ENCODE measurements at regions not wholly inside any gene's neighbourhood (a gene's known extent, or its start where the extent isn't known, plus 50 kb on each side); places are given as distances from the start of the nearest gene placed in this dataset.
"Not testable (repeated sequence)": the region's sequence is repeated elsewhere in the genome, so short reads cannot be mapped to it uniquely, and the experiment has no call there.

DNA sequence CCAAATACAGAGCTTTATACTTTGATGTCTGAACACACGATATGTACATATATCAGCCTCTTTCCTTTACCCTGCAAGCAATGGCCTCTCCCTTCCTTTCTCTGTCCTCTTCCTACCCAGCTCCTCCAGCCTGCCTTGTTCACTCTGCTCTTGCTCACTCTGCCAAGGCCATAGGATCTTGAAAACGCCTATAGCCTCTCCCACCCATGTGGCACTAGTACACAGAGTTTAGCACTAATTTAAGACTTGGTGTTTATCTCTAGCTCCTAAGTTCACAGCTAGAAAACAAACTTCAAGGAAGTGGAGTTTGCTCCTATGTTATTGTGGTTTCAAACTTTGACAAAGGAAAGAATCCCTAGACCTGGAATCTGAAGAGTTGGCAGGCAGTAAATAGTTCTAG, 225.0 kb upstream of the RUNX1 start:
- DNase-seq (ENCODE audit: low read depth): no peak
- TF ChIP-seq POLR2A (IDR thresholded peaks at IDR 0.05; ENCODE audit: extremely low read depth, insufficient read length) (no peak), MYC (IDR thresholded peaks at IDR 0.05; ENCODE audit: low read depth, low read length) (no peak)
- TF ChIP-seq, protein P1, sequence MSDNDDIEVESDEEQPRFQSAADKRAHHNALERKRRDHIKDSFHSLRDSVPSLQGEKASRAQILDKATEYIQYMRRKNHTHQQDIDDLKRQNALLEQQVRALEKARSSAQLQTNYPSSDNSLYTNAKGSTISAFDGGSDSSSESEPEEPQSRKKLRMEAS (IDR thresholded peaks at IDR 0.05; ENCODE audit: low read depth, low read length): no peak
- TF ChIP-seq, protein P2, sequence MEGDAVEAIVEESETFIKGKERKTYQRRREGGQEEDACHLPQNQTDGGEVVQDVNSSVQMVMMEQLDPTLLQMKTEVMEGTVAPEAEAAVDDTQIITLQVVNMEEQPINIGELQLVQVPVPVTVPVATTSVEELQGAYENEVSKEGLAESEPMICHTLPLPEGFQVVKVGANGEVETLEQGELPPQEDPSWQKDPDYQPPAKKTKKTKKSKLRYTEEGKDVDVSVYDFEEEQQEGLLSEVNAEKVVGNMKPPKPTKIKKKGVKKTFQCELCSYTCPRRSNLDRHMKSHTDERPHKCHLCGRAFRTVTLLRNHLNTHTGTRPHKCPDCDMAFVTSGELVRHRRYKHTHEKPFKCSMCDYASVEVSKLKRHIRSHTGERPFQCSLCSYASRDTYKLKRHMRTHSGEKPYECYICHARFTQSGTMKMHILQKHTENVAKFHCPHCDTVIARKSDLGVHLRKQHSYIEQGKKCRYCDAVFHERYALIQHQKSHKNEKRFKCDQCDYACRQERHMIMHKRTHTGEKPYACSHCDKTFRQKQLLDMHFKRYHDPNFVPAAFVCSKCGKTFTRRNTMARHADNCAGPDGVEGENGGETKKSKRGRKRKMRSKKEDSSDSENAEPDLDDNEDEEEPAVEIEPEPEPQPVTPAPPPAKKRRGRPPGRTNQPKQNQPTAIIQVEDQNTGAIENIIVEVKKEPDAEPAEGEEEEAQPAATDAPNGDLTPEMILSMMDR (IDR thresholded peaks at IDR 0.05; ENCODE audit: low read depth, low read length): no peak

GRCh38 chr21:35273333-35273732, 224.2 kb upstream of the RUNX1 start:
- no peak overlapping the region for H3K4me3 ChIP-seq (ENCODE audit: low read depth, low read length)

More for the DNA sequence above, 225.0 kb upstream of the RUNX1 start:
- H3K4me3 ChIP-seq (ENCODE audit: low read depth, low read length): no peak overlapping the region

GRCh38 chr21:35271344-35272118, 222.4 kb upstream of the RUNX1 start:
- H3K4me3 ChIP-seq (ENCODE audit: low read depth, low read length); DNase-seq (ENCODE audit: low read depth): not testable (repeated sequence)

More at GRCh38 chr21:35273333-35273732, 224.2 kb upstream of the RUNX1 start:
- TF ChIP-seq, protein P2 (IDR thresholded peaks at IDR 0.05; ENCODE audit: low read depth, low read length): no peak
- no peak for TF ChIP-seq POLR2A (IDR thresholded peaks at IDR 0.05; ENCODE audit: extremely low read depth, insufficient read length)
- DNase-seq (ENCODE audit: low read depth): no peak

DNA sequence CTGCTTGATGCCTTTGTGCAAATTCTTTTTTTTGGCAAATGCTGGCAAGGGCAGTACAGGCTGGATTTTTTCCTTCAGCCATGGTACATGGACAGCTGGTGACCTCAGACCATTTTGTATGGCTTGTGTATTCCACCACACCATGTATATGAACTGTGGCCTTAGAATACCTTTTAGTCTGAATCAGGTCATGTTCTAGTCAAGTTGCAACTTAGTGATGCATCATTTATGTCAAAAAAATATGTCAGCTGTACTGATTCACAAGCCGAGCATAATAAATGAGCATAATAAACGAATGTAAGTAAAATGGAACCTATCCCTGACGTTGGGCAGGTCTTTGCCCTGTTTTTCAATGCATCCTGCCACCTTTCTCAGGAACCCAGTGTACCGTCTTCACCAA, 219.7 kb upstream of the RUNX1 start:
- no peak for TF ChIP-seq POLR2A (IDR thresholded peaks at IDR 0.05; ENCODE audit: extremely low read depth, insufficient read length)
- TF ChIP-seq, protein P1 (IDR thresholded peaks at IDR 0.05; ENCODE audit: low read depth, low read length): no peak
- TF ChIP-seq, protein P2 (IDR thresholded peaks at IDR 0.05; ENCODE audit: low read depth, low read length): no peak
- TF ChIP-seq MYC (IDR thresholded peaks at IDR 0.05; ENCODE audit: low read depth, low read length): no peak
- H3K4me3 ChIP-seq (ENCODE audit: low read depth, low read length): no peak overlapping the region
- no peak for DNase-seq (ENCODE audit: low read depth)

- TF ChIP-seq, protein P2 (IDR thresholded peaks at IDR 0.05; ENCODE audit: low read depth, low read length): no peak
- no peak for TF ChIP-seq MYC (IDR thresholded peaks at IDR 0.05; ENCODE audit: low read depth, low read length)
- TF ChIP-seq, protein P1 (IDR thresholded peaks at IDR 0.05; ENCODE audit: low read depth, low read length): no peak
- no peak for TF ChIP-seq POLR2A (IDR thresholded peaks at IDR 0.05; ENCODE audit: extremely low read depth, insufficient read length)
- DNase-seq (ENCODE audit: low read depth): no peak
- no peak overlapping the region for H3K4me3 ChIP-seq (ENCODE audit: low read depth, low read length)
Observed at GRCh38 chr21:35268261-35268660, 219.2 kb upstream of the RUNX1 start.

DNA sequence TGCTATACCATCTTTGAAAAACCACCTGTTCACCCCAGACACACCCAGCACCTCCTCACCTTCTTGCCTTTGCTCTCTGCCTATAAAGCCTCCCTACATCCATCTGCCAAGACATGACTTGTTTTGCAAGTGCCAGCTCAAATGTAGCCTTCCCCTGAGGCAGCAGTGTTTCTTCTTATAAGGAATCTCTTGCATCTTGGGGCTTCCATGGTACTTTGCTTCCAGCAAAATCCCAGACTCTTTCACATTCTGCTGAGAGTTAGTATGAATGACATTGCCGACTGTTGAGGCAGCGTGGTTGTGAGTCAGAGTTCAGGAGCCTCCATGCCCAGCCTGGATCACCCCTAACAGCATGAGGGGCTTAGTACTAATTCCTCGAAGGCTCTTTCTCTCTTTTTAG, 217.4 kb upstream of the RUNX1 start:
- DNase-seq (ENCODE audit: low read depth): no peak
- no peak overlapping the region for H3K4me3 ChIP-seq (ENCODE audit: low read depth, low read length)
- TF ChIP-seq POLR2A (IDR thresholded peaks at IDR 0.05; ENCODE audit: extremely low read depth, insufficient read length): no peak
- TF ChIP-seq, protein P1 (IDR thresholded peaks at IDR 0.05; ENCODE audit: low read depth, low read length): no peak
- no peak for TF ChIP-seq MYC (IDR thresholded peaks at IDR 0.05; ENCODE audit: low read depth, low read length)
- TF ChIP-seq, protein P2 (IDR thresholded peaks at IDR 0.05; ENCODE audit: low read depth, low read length): no peak
